Skin of body (tissue), 1 donor: ENCODE measurements at regions not wholly inside any gene's neighbourhood (a gene's known extent, or its start where the extent isn't known, plus 50 kb on each side); places are given as distances from the start of the nearest gene placed in this dataset.

Source experiments
- DNase-seq: peaks from one replicate; lab custom pipeline; 2025; lab: John Stamatoyannopoulos, UW

DNA sequence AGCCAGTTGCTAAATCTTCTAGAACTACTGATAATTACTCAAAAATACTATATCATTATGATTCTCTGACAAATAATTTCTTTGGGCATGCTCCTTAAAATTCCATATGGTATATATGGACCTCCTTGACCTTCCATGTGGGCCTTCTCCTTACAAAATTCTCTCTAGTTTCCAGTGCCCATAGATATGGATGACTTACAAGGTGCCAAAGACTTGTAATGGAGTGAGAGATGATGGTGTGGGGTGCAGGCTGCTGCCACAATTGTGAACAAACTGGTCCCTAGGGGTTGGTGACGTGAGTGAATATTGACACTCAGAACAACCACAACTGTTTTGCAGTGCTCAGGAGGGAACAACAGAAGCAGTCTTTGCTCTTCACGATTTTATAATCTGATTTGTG lies 378.9 kb downstream of the SNAPC1 start:
- DNase-seq = no peak

DNA sequence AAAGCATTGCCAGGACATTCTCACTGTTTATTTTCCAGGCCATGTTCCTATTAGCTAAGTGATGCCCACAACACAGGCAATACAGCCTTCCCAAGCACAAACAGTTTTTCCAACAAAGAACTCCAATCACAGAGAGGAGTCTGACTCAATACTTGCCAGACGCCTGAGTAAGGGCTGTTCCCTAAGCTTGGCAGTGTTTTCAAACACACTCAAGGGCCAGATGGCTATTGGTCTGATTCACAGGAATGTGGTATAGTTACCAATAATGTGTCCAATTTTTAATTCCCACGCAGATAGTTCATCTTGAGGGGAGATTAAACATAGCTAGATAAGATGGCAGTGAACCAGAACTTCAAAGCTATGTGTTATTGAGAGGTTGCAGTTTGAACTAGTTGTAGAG lies 381.0 kb downstream of the SNAPC1 start:
- DNase-seq = no peak

DNA sequence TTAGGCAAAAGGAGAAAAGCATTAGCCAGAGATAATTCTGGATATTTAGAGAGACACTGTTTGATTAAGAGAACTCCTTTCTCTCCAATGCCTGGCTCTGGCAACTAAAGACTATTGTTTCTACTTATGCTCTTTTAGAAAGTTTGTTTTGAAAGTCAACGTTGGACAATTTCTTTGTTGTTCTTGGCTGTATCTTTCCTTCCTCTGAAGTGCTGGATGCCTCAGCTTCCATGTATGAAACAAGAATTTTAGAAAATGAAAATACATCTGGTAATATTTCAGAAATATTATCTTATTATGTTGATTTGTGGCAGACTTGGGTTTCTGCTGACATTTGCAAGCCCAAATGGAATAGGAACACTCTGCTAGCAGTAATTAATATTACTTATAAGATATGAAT lies 382.6 kb downstream of the SNAPC1 start:
- DNase-seq = no peak

DNA sequence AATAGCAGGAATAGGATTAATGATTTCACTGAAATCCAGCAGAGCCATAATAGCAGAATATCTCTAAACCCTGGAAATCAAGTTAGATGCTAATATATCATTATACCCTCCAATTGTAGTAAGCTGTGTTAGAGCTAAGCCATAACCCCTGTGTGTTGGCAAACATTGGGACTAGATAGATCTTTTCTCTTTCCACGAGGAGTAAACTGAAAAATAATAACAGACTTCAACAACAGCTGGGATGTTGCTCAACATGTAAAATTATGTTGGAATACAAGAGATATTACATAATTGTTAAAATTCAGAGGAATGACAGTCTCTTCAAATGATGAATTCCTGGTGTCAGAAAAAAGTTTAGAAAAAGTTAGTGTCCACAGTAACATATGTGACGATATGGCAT lies 383.8 kb downstream of the SNAPC1 start:
- no peak for DNase-seq

DNA sequence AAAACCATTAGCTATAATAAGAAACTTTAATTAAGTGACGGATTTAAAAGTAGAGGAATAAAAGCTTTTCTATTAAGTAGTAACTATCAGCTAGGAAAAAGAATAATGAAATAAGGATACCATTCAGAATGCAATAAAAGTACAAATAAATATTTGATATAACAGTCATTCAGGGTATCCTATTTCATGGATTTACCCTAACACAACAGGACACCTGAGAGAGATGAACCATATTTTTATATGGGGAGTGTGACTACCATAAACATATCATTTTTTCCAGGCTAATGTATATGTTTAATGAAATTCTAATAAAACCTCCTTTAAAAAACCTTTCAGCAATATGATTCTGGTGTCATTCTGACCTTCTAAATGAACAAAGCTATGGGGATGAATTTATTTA lies 393.8 kb downstream of the SNAPC1 start:
- DNase-seq = no peak

DNA sequence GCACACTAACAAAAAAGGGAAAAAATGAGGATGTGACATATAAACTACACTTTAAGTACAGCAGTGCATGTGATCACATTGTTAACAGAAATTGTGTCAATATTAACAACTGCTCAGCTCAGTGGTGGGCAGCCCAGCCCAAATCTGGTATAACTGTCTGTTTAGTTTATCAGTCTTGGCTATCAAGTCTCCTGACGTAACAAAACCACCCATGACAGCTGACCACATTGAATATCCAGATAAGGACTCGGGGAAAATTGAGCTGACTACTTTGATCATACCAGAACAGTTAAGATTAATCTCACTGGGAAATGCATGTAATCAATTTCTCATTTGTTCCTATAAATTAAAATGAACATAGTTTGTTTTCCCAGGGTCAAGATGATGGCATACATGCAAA lies 396.6 kb downstream of the SNAPC1 start:
- no peak for DNase-seq

DNA sequence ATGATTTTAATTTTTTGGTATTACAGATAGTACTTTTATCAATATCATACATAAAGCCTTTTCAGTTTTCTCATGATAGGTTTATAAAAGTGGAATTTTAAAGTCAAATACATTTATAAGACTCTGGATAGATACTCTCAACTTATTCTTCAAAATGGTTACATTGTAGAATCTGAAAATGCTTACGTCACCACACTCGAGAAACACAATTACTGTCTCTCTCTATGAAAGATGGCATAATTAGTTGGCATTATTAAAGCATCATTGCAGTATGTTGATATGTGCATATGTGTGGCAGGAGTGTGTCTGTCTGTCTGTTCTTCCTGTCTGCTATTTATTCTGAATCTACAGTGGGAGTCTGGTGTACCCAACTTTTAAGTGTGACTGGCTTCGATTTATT lies 397.1 kb downstream of the SNAPC1 start:
- DNase-seq = no peak

DNA sequence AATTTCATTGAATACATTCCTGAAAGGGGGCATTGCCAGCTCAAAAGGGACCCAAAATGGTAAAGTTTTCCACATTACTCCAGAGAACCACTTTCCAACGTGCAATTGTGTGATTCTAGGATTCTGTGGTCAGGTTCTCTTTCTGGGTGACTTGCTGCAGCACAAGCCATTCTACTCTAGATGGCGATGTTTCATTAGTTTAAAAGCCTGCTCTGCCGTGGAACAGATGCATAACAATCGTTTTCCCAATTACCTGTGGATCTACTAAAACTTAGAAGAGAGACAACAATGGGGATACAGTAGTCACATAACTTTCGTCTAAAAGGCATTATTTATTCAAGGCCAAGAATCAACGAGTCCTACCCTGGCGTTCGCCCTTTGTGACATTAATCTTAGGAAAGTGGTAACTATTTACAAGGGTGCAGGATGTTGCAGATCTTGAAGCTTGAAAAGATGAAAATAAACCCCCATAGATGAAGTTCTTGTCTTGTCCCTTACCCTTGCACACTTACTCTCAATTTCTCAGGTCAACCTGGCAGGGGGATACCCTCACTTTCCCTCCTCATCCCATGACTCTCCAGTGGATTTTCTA lies 400.9 kb downstream of the SNAPC1 start:
- peak; percentile 66 for DNase-seq

DNA sequence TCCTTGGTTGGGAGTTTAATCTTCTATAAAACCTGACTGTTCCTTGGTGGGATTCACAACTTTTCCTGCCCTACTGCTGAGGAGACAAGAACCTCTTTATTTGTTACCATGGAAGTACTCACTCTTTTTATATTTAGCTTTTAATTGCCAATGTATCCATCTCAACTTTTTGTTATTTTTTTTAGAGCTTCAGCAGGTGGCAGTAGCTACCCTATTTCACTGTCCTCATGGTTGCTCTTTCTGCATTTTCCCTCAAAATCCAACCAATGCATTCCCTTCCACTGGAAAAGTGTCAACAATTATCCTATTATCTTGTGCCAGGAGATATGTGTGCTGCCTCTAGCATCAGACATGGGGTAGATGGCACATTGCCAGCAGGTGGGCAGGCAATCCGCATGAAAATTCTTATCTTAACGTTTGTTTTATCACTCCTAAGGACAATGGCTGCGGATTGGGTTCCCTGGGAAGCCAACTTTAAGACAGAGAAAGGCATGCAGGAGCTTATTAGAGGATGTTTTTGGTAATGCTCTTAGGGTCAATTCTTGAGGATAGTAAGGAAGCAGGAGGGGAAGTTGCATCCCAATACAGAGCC lies 406.4 kb downstream of the SNAPC1 start:
- no peak for DNase-seq

DNA sequence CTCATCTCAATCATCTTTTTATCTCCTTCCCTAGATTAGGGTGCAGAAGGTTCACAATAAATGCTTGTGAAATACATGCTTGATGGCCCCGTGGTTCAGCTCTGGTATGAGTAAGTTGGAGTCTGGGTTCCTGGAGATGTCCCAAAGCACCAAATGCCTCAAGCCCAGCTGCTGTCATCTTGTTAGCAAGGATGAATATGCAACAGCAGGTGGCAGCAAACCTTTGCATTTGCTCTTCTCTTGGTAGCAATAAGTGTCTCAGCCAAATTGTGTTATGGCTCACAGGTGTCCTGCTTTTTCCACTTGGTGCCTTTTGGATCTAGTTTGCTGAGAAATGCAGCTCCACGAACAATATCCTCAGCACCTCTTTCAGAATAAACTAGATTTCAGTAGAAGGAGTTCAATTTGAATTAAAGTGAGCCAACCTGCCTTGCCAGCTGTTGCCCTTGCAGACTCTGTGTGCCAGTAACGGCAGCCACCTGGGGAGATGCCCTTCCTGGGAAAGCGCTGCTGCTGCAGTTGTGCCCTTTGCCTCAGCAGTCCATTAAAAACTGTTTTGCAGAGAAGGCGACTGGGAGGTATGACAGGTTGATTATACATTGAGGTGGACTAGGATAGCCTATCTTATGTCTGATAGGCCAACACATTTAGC lies 417.3 kb downstream of the SNAPC1 start:
- peak; percentile 75 for DNase-seq

DNA sequence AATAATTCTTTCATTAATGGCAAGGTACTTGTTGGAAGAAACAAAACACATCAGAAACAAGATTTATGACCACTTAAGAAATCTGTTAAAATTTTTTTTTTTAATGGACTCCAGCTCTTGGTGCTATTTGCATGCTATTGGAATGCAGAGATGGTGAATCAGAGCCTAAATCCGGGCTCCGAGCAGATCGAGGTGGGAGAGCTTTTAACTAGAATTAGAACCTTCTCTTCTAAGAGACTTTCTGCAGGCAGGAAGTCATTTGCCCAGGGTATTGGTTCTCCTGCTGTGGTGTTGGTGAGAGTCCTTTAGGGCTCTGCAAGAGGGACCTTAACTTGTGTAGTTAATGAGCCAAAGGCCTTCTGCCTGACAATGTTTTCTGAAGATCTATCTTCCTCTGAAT lies 419.4 kb downstream of the SNAPC1 start:
- DNase-seq = no peak

DNA sequence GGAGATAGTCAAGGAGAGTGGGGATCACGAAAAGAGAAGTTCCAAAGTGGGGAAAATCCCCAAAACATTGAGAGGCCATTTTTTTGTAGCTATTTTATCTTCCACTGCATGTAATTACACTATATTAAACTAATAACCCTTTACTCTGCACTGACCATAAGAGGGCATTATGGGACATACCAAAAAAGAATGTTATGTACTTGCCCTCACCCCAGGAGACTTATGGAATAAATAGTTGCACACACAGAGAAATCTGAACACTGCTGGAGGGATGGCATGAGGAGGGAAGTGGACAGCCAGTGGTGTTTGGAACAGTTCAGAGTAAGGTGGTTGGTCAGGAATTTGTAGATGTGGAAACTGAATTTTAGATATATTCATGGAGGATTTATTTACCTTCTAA lies 422.9 kb downstream of the SNAPC1 start:
- DNase-seq = no peak

DNA sequence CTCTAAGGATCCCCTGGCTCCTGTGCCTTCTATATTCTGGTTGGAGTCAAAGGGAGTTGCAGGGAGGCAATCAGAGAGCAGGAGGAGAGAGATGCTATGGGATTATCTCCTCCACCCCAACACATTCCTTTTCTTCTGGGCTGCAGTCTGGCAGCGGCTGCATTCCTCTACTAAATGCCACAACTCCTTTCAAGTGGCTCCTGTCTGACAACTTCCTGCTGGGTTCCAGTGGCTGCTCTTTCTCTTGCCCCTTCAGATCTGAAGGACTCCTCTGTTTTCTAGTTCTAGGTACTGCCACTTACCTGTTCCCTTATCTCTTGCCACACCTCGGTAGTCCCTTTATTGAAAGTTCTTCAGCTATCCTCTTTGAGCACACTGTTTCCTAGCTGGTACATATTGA lies 425.0 kb downstream of the SNAPC1 start:
- no peak for DNase-seq

DNA sequence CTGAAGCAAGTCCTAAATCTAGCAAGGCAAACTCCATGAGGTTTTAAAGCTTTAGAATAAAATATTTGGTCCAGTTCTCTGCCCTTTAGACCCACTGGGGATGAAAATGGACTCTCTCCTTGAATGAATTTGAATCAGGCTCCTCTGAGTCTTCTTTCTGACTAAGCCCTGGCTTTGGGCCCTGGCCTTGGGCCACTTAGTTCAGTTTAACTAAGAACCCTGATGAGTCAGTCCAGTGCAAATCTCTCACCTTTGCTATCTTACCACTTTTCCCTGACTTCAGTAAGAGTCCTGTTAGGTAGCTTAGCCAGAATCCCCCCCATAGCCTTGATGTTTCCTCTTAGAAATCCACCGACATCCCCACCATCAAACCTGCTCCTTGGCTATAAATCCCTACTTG lies 427.5 kb downstream of the SNAPC1 start:
- no peak for DNase-seq

DNA sequence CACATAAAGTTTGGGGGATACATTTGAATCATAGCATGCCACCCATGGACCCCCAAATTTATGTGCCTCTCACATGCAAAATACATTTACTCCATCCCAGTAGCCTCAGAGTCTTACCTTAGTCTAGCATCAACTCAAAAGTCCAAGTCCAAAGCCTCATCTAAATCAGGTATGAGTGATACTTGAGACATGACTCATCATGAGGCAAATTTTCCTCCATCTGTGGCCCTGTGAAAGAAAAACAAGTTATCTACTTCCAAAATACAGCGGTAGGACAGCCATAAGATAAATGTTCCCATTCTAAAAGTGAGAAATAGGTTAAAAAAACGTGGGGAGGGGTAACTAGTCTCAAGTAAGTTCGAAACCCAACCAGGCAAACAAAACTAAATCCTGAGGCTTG lies 444.2 kb downstream of the SNAPC1 start:
- DNase-seq = no peak

DNA sequence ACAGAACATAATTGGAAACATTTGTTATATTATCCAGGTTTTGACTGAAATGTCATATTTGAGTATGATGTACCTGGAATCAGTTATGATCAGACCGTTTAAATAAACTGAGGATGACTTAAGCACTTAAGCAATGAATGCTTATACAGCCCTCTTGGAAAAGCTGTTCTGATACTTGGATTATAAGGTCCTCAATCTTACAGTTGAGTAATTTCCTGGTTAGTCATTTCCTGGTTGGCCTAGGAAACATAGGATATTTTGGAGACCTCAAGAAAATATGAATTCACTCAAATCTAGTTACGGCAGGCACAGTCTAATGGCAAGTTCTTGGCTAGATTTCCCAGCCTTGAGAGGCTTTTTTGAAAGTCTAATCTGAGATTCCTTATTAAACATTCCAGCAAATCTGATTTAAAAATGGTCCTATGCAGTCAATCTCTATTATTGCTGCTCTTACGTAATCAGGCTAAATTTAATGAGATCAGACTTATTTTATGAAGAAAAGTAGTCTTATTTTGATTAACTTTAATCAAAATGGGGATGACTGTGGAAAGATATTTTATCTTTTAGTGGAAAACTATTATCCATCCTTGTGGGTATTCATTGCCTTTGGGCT lies 447.2 kb downstream of the SNAPC1 start:
- no peak for DNase-seq

DNA sequence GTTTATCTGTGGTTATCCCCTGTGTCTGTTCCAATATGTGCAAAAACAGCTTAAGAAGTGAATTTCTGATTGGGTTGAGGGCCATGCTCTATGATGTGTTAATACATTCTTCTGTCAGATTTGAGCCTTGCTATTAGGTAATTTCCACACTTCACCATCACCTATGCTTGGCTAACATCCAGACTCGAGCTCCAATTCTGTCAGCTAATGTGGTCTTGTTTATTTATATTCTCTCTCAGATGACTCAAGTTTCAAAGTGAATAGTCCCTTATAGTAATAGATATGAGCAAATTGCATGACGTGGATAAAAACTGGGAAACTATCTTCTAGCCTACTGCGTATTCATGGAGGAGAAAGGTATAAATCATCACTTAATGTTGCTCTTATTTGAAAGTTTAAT lies 451.3 kb downstream of the SNAPC1 start:
- no peak for DNase-seq

DNA sequence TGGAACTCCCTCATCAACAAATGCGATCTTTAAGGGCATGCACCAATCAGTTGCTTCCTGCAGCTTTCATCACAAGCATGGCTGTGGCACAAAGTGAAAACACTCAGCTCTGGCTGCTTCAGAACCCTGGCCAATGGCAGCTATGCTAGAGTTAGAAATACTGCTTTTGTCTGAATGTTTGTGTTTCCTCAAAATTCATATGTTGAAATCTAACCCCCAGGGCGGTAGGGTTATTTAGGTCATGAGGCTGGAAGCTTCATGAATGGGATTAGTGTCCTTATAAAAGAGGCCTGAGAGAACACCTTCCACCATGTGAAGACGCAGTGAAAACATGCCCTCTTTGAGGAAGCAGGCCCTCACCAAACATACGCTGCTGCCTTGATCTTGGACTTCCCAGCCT lies 453.9 kb downstream of the SNAPC1 start:
- no peak for DNase-seq

DNA sequence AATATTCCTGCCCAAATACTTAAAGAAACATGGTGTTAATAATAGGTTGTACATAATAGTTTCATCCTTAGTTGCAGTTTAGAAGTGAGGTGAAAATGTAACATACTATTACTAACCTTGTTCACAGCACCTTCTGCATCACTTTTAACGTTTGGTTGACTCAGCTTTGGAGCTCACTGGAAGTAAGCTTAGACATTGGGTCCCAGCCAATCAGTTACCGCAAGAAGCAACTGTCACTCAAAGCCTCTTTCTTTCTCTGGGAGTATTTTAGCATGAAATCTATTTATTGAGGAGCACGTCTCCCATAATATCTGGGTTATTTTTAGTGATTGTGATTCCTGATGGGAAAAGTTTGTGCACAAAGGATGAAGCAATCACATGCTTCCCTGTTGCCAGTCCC lies 472.6 kb downstream of the SNAPC1 start:
- no peak for DNase-seq

DNA sequence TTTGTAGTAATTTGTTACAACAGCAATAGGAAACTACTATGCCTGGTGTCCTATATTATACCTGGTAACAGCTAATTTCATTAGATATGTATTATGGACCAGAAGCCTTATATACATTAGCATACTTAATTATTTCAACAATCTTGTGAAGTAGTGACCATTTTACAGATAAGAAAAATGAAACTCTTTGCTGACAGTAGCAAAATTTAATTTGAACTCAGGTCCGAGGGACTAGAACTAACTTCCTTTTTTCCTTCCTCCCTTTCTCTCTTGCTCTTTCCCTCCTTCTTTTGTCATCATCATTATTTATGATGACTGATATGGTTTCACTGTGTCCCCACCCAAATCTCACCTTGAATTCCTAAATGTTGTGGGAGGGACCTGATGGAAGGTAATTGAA lies 482.0 kb downstream of the SNAPC1 start:
- DNase-seq = no peak

DNA sequence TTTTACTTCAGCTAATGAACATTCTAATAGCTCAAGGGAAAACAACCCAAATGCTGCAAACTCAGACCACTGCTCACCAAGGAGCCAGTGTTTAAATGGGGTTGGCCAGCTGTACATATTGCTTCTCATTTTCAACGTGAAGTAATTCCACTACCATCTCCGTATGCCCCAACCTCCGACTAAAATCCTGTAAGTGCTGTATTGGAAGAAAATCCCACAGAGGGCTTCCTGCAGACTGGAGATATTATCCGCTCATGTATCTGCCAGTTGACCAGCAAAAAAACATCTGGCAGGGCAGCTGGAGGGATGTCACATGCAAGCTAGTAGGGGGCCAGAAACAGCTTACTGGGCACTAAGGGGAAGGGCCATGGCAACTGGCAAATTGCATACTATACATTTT lies 485.0 kb downstream of the SNAPC1 start:
- no peak for DNase-seq

DNA sequence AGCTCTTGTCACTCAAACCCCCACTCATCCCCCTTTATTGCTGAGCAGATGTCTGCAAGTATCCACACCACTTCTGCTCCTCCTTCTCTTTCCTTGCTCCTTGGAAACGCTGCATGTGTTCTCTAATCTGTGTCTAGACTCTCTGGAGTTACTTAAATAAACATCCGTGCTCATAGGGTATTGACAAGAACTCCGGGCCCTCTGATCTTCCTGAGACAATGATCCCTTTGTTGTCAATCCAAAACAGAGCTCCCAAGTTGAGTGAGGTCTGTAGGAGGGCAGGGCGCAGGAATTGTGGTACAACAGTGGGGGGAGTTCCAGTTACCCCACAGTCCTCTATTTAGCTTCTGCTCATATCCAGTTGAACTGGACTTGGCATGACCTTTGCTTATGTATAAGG lies 489.0 kb downstream of the SNAPC1 start:
- DNase-seq = no peak

DNA sequence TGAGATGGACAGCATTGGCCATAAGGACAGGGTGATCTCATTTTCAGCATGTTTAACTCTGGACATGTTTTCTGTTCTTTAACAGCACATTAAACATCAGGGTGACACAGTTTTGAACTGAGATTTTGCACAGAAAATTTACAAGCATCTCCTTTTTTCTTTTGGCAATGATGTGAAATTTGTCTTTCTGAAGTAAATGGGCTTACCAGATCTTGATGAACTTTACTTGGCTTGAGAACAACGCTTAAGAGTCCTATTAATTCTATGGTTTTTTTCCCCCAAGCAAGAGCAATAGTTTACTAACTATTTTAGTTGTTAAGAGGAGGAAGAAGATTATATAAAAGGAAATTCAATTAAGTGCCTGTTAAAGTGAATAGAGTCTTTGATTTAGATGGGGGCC lies 491.0 kb downstream of the SNAPC1 start:
- no peak for DNase-seq
